ENCODE measurements at regions not wholly inside any gene's neighbourhood (a gene's known extent, or its start where the extent isn't known, plus 50 kb on each side); places are given as distances from the start of the nearest gene placed in this dataset.

DNA sequence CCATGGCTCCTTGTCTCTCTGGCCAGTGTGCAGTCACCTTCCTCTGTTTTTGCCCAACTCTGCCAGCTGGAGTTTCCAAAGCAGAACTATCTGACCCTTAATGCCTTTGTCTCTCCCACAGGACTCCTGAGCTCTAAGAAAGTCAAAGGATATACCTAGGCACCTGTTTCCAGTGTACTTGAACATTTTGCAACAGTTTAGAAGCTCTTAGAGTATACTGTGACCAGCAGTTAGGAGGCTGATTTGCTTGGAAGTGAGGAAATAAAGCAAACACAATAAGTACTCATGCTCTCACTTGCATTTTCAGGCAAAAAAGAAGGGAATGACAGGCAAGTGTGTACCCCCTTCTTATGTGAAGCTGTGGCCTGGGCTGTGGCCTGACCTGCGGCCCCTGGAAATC, 204.3 kb upstream of the PLET1 start:
- DNase-seq (ENCODE audit: low read depth in 3 of 3) = no peak

DNA sequence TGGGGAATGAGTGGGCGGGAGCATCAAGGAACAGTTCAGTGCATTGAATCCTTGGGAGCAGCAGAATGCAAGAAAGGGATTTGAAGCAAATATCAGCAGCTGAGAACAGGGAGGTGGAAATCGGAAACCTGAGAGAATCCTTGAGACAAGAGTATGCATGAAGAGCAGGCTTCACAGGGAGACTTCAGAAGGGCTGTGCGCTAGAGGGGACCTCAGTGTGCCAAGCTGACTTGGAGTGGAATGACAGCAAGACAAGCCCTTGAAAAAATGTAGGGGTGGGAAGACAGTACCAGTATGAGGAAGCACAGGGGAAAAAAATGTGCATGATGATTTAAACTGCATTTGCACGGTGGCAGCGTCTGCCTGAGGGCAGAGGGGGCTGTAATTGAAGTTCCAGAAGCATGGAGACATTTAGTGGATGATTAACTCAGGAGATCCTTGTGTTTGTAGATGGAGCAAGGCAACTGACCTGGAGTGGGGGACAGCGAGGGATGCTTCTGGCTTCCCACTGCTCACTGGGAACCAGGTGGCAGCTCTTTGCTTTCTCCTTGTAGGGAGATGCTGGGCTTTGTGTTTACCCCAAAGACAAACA, 204.9 kb upstream of the PLET1 start:
- DNase-seq (ENCODE audit: low read depth in 3 of 3) = no peak

DNA sequence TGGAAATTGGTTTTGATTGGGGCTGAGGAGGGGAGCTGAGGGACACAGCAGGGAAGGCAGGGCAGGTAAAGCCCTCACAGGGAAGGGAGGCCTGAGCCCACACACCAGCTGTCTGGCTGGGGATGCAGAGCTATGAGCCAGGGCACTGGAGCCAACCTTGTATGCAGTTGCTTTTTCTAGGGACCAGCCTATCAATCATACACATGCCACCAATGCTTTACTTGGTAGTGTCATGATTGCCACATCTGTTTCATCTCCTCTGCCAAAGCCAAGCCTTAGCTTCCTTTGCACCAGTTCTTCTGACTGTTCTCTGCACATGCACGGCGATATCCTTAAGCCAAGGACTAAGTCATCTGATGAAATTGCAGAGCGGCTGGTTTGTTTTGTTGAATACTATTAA, 207.1 kb upstream of the PLET1 start:
- DNase-seq (ENCODE audit: low read depth in 3 of 3) = no peak

DNA sequence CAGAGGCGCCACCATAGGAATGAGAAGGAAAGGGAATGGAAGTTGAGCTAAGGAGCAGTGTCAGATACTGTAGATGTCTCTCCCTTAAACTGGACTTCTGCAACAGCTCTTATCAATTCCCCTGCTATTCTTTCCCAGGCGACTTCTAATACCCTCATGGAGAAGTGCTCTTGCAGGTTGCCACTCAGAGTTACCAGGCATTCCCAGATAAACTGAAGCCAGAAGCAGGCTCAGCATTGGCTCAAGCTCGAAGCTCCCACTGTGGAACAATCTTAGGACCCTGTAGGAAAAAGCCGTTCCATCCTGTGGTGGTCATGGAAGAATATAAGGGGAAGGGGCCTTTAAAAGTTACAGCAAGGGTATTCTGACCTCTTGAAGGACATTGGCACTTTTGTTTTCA, 208.7 kb upstream of the PLET1 start:
- no peak for DNase-seq (ENCODE audit: low read depth in 3 of 3)

DNA sequence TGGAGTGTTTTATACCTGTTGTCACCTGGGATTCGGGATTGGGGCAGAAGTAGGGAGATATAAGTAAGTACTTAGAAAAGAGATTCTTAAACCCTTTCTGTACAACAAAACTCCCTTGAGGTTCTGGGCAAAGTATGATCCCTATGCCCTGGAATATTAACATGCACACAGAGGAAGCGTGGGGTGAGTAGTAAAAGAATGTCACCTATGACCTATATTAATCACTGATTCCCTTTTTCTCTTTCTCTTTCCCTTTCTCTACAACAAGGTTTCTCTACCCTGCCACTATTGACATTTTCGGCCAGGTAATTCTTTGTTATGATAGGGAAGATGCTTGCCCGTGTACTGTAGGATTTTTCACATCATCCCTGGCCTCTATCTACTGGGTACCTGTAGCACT, 209.7 kb upstream of the PLET1 start:
- no peak for DNase-seq (ENCODE audit: low read depth in 3 of 3)

DNA sequence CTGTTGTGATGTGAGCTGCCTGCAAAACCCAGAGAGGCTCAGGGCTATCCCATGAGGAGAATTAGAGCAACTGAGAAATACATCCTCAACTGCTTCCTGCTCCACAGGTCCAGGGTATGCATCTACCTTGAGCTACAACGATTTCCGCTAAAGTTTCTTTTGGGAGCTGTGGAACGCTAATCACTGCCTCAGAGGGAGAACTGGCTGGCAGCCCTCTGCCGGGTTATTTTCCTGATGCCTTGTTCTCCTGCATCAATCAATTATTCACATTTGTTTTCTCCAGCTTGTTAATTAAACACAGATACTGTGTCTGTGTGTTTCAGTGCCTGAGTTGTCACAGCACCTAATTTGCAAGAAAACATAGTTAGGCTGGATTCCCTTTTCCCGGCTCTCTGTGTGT, 211.1 kb upstream of the PLET1 start:
- DNase-seq (ENCODE audit: low read depth in 3 of 3) = no peak

DNA sequence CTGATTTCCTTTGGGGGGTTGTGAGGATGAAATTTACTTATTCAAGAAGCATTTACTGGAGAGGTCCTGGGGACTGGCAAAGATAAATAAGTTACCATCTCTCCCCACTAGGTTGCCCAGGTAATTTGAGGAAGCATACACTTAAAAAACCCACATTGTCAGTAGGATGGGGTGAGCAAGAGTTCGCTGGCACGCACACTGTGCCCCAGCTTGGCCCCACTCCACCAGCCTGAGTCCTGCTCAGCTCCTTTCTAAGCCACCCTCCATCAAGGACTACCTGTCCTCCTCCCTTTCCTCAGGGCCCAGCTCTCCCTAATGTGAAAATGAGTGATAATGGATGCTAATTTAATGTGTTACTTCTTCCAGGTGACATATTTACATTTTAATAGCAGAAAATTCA, 216.5 kb upstream of the PLET1 start:
- DNase-seq (ENCODE audit: low read depth in 3 of 3) = no peak

DNA sequence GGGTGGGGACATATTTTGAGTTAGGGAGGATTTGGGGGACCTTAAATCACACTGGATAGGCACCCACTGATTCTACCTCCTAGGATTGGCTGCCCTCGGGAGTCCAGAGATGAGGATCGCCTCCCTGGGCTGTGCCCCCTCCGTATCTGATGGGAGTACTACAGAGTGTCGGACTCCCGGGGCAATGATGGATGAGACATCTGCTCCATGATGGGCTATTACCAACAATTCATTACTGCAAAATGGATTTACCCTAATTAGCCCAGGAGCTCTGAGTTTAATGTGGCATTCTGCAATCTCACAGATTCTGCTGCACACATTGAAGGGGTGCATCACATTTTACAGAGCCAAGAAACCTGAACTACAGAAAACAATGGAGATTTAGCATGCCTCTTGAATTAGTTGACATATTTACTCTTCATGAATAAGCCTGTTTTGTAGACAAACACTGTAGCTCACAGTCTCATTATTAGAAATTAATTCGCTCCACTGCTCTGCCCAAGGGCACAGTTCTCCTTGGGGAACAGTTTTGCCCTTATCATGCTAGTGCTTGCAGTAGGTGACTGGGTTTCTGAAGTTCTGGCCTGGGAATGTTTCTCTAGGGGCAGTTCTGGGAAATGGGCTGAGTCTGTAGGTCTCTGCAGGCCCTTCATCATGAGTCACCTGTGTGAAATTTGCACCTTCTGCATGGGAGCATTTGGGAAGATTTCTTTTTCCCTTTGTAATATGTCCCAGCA, 217.1 kb upstream of the PLET1 start:
- DNase-seq (ENCODE audit: low read depth in 3 of 3) = no peak

DNA sequence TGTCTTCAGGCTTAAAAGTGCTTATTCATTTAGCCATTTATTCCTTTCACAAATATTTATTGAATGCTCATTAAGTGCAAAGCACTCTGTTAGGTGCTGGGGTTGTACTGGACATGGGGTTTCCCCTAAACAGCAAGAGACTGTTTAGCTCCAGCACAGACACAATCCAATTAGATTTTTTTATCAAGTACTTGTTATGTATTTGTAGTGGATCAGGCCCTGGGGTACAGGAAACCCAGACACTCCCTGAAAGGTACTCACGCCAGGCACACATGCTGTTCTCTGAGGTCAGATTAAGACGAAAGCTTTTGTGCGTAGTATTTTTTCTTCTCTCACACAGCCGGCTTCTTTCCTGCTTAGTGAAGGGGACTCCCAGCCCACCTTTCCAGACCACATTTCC, 218.1 kb upstream of the PLET1 start:
- DNase-seq (ENCODE audit: low read depth in 3 of 3) = no peak

DNA sequence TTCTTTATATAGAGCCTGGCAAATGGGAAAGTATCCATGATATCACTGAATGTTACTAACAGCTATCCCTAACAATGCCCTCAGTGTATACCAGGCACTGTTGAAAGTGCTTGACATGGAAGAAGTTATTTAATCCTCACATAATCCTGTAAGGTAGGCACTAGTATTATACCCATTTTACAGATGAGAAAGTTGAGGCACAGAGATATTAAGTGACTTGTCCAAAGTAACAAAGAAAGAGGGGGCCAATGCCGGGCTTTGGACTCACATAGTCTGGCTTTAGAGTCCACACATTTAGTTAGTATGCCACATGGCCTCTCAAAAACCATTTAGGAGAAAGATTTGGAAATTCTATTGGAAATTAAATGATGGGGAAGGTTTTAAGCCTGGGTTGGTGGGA, 220.8 kb upstream of the PLET1 start:
- no peak for DNase-seq (ENCODE audit: low read depth in 3 of 3)

DNA sequence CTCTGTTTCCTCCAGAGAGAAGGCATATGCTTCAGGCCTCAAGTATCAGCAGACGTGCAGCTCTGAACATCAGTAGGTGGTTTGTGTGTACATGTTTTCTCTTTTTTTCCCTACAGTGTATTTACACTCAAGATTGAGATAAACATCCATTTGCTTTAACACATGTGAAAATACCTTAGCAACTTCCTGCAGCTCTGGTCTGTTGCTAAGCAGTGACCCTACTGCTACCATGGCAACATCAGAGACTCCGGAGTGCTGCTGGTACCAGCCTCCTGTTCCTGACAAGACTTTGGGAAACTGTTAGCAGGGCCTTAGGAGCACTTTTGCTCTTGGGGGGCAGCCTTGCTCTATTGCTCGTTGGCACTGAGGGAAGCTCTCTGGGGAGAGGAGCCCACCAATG, 221.2 kb upstream of the PLET1 start:
- DNase-seq (ENCODE audit: low read depth in 3 of 3) = no peak

DNA sequence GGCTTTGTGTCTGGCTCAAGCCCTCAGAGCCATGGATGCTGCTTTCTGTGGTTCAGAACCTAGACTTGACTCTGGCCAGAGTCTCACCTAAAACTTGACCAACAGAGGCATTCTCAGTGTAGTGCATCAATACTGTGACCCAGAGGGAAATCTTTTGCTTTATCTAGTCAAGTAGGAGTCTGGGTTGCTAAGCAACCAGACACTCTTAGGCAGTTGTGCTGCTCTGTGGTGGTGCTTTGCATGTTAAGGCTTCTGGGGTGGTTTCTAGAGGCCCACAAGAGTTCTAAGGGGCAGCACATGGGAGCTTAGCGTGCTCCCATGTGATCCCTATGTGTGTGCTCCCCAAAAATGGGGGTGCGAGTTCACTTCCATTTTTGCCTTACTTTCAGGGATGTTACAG, 224.6 kb upstream of the PLET1 start:
- no peak for DNase-seq (ENCODE audit: low read depth in 3 of 3)

DNA sequence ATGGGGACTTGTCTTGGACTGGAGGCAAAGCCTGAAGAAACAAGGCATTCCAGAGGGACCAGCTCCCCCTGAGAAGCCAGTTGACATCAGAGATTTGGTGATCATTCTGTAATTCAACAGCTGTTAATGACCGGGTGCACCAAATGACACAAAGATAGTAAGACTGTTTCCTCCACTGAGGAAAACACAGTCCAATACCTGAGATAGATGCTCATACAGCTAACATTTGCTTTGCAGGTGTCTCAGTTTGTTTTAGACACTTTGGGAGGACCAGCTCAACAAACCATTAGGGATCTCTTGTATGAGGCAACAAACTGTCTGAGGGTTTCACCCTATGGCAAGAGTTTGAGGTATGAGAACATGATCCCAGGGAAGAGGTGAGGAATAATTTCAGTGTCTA, 237.2 kb upstream of the PLET1 start:
- DNase-seq (ENCODE audit: low read depth in 3 of 3) = no peak

DNA sequence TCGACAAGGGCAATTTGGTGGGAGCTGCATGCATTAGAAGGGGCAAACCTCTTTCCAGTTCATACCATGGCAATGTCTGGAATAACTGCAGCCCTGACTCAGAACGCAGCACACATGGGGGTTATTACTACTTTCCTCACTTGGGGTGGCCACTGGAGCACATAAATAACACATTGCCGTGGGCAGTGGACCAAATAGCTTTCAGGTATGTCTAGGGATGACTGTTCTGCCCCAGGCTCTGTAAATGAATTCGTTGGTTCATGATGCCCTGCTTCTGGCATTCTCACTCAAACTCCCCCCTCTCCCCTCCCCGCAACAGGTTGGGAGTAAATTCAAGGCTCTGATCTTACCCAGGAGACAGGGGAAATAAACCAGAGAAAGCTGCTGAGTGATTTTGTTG, 238.0 kb upstream of the PLET1 start:
- DNase-seq (ENCODE audit: low read depth in 3 of 3) = no peak

DNA sequence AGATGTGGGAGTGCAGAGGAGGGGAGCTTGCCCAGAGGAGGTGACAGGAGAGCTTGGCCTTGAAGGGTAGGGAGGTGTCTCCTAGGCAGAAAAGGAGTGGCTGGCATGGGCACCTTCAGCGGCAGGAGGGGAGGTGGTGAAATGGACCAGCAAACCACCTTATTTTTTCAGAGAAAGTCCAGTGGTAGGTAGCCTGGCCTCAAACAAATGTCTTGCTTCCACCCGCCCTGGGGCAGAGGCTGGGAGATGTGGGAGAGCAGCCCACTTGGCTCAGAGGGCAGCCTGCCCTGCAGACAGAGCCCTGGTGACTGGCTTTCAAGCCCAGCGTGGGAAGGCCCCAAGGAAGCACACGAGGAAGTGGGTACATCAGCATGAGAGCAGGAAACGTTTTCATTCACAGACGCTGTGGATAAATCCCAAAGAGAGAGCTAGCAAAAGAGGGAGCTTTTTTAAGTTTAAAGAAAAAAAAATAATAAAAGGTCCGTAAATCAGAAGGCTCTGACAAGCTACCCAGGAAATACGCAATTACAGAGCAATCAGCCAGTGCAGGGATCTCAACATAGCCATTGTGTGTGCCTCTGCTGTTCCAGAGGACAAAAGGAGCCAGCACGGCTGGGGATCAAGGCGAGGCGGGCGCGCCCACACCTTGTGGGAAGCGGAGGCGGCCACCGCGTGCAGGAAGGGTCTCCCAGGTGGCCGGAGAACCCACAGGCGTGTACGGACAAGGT, 238.7 kb upstream of the PLET1 start:
- DNase-seq (ENCODE audit: low read depth in 3 of 3) = no peak

DNA sequence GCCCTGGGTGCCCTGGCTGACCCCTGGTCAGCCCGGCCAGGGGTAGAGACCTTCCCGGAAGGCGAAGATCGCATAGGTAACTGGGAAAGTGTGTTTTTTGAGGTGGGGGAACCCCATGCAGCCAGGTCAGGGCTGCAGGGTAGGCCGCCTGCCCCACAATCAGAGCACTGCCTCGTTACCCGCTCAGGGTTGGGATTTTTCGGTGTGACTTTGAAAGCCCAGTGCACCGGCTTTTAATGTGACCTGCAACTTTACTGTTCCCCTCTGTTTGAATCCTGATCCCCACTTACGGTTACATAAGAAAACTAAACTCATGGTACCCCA, 239.2 kb upstream of the PLET1 start:
- DNase-seq (ENCODE audit: low read depth in 3 of 3) = no peak

DNA sequence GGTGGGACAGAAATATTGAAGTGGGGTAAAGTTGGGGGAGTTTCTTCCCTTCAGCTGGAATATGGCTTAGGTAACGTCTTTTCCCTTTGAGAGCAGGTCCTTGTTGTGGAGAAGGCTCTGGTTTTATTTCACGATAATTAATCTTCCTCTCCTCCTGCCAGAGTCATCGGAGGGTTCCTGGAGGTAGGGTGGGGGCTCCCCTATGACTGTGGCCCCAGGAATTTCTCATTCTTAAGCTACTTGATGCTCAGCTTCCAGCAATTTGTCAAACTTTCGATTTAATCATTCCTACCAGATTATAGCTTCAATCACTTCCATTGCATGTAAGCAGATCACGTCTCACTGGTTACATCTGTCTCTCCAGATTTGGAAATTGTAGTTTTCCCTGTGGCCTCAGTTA, 242.8 kb upstream of the PLET1 start:
- no peak for DNase-seq (ENCODE audit: low read depth in 3 of 3)

DNA sequence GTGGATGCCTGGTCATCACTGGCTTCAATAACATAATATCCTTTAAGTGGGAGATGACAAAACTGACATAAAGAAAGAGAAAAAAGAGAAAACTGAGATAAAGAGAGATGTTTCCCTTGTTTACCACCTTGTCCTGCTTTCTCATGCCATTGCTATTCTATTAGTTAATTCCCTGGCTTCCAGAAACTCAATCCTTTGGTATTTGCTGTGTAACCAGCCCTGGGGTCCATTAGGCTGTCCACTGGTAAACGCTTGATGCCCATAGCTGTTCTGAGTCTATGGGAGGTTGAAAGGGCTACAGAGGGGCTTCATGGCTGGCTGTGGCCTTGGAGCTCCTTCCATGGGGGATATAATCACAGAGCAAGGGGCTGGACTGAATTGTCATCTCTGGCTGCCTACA, 243.4 kb upstream of the PLET1 start:
- no peak for DNase-seq (ENCODE audit: low read depth in 3 of 3)

DNA sequence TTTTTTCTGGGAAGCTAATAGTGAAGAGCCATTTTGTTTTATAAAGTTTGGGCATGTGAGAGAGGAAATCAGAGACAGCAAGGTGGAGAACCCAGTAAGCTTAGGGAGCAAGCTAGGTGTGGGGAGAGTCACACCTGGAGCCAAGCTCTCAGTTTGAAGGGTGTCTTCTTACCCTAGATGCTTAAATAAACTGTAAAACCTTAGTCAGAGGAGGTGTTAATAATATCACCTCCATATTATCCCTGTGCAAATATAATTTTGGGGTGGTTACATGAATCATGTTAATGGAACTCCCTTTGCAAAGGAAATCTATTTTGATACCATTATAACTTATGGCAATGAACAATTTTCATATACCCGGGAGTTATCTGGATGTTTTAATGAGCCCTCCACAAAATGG, 246.2 kb upstream of the PLET1 start:
- no peak for DNase-seq (ENCODE audit: low read depth in 3 of 3)

DNA sequence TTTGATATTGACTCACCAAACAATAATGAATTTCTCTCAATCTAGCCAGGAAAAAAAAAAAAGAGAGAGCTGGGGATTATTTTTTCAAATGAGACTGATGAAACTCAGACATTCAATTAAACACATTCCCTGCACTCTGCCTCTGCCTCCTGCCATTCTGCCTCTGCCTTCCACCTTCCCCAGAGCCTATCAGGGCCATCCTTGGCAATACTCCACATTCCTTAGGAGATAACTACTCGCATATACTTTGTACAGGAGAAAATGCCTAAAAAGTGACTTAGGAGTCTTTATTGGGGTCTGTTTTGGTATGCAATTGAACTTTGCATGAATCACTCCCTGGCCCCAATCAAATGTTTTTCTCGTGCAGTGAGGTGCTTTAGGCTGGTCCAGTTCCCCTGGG, 246.6 kb upstream of the PLET1 start:
- no peak for DNase-seq (ENCODE audit: low read depth in 3 of 3)

DNA sequence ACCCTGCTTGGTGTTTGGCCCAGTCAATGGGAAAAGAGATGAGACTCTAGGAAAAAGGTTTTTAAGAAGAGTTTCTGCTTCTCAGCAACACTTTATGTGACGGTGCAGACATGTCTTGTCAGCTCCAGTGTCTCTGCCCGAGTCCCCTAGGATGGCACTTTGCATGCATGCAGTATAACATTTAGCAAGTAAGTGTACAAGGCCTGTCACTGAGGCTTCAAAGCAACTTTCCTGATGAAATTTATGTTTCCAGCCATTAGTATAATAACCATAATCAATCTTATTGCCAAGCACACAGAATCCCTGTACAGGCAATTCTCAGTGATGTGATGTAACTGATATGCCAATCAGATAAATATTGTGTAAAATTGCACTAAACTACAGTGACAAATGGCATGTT, 248.1 kb upstream of the PLET1 start:
- DNase-seq (ENCODE audit: low read depth in 3 of 3) = no peak

DNA sequence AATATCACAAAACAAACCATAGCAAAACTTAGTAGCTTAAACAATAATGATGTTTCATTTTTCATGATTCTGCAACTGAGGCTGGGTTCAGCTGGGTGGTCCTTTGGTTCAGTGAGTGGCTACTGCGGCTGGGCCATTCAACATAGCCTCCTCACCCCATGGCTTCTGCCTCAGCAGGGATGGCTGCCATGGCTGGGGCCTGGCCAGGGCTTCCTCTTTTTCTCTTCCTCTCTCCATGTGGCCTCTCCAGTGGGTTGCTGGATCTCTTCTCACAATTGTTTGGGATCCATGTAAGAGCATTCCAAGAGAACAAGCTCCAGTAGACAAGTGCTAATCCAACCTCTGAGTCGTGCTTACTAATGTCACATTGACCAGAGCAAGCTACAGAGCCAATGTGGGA, 248.6 kb upstream of the PLET1 start:
- no peak for DNase-seq (ENCODE audit: low read depth in 3 of 3)

DNA sequence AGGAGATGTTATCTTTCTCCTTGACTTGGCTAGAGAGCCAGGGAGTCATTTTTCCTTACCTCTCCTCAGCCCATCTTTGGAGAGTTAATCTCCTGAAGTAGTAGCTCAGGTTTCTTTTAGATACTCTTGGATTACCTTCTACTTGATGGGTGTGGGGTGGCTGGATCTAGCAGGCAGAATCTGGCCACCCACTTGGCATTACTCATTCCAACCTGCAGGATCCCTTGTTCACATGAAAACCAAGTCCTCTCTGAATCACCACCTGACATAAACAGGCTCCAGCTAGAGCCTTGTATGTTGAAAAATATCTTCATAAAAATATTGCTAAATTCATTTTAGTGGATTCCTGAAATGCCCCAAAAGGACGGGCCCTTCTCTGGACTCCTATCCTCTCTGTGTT, 250.6 kb upstream of the PLET1 start:
- no peak for DNase-seq (ENCODE audit: low read depth in 3 of 3)

DNA sequence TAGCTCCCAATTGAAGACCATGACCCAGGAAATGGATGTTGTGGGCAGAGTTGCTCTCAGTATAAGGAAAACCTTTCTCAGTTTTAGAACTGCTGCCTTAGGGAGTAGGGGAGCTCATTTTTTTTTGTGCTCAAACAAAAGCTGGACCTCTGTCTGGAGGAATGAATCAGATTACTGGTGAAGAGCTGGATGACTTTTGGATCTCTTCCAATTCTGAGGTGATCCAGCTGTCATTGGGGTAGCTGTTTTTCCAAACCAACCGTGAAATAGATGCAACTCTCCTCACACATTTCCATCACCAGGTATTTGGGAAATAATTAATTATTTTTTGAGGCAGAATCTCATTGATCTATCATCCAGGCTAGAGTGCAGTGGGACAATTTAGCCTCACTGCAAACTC, 251.3 kb upstream of the PLET1 start:
- no peak for DNase-seq (ENCODE audit: low read depth in 3 of 3)

Data from stimulated activated CD4-positive, alpha-beta T cell treated with anti-CD3 and anti-CD28 coated beads, TNF-alpha, amount 100 ng/mL, for 24 hours (primary cell).